ENCODE measurements at regions not wholly inside any gene's neighbourhood (a gene's known extent, or its start where the extent isn't known, plus 50 kb on each side); places are given as distances from the start of the nearest gene placed in this dataset.

GRCh38 chr15:59814409-59814808, 125.3 kb upstream of the BNIP2 start:
- Mint-ChIP-seq H3K9me3 (no peaks in the 10 kb centered on the region), H3K36me3 (ENCODE audit: insufficient read depth in 1 of 3, low read depth in 3 of 3) (no peaks in the 10 kb centered on the region), H3K4me3 (no peak overlapping the region), H3K4me1 (peaks cover 21 to 36% of the 10 kb centered on the region in 2 experiments), H3K27ac (no peak overlapping the region), H3K27me3 (ENCODE audit: low read depth) (no peaks in the 10 kb centered on the region; the same call in none of the 2 replicates)
- H3K9ac ChIP-seq (ENCODE audit: extremely low read depth, insufficient read length, low read length): no peak overlapping the region
- no peaks in the 10 kb centered on the region; the same call in 1 of the 2 replicates for H3K4me1 ChIP-seq (ENCODE audit: insufficient read depth, low read length)
- no peak overlapping the region for H3K56ac ChIP-seq (ENCODE audit: insufficient read length, low read depth, low read length)
- no peak overlapping the region for H4K5ac ChIP-seq (ENCODE audit: insufficient read length, low read depth, low read length)
- TF ChIP-seq, protein P1, sequence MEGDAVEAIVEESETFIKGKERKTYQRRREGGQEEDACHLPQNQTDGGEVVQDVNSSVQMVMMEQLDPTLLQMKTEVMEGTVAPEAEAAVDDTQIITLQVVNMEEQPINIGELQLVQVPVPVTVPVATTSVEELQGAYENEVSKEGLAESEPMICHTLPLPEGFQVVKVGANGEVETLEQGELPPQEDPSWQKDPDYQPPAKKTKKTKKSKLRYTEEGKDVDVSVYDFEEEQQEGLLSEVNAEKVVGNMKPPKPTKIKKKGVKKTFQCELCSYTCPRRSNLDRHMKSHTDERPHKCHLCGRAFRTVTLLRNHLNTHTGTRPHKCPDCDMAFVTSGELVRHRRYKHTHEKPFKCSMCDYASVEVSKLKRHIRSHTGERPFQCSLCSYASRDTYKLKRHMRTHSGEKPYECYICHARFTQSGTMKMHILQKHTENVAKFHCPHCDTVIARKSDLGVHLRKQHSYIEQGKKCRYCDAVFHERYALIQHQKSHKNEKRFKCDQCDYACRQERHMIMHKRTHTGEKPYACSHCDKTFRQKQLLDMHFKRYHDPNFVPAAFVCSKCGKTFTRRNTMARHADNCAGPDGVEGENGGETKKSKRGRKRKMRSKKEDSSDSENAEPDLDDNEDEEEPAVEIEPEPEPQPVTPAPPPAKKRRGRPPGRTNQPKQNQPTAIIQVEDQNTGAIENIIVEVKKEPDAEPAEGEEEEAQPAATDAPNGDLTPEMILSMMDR (conservative IDR thresholded peaks at IDR 0.05): no peak
- no peak overlapping the region for H4K8ac ChIP-seq (replicated peaks; ENCODE audit: insufficient read length, low read depth, low read length)
- no peak overlapping the region; the same call in 1 of the 2 replicates for H3K14ac ChIP-seq (ENCODE audit: insufficient read depth, low read length)
- no peaks in the 10 kb centered on the region for H4K20me1 ChIP-seq (ENCODE audit: control insufficient read depth, insufficient read depth, insufficient read length)
- H3K18ac ChIP-seq (ENCODE audit: insufficient read length, low read depth, low read length): no peak overlapping the region
- WGBS (ENCODE audit: extremely low coverage, insufficient read length, low lambda C conversion rate): no CpG with 5 or more reads among the region's 8 CpGs
- H2BK120ac ChIP-seq (ENCODE audit: low read depth, low read length, poor library complexity, severe bottlenecking): no peak overlapping the region
- no peaks in the 10 kb centered on the region for H3K27me3 ChIP-seq (ENCODE audit: insufficient read depth, low read length)
- H3K27ac ChIP-seq (ENCODE audit: insufficient read length, low read depth, low read length): no peak overlapping the region
- H2BK15ac ChIP-seq (ENCODE audit: low read depth, low read length): no peak overlapping the region
- no peak overlapping the region for H3K4me2 ChIP-seq (ENCODE audit: insufficient read depth, insufficient read length, low read length)
- H3K79me2 ChIP-seq (ENCODE audit: insufficient read depth, low read length): no peaks in the 10 kb centered on the region
- no peak overlapping the region for H2BK12ac ChIP-seq (ENCODE audit: insufficient read length, low read depth, low read length)
- H2AFZ ChIP-seq (ENCODE audit: low read length): no peak overlapping the region
- no peak overlapping the region for H3K4ac ChIP-seq (ENCODE audit: low read depth, low read length)
- DNase-seq: no peak
- no peaks in the 10 kb centered on the region for H3K79me1 ChIP-seq (ENCODE audit: insufficient read depth, low read depth, low read length, poor library complexity, severe bottlenecking)
- H3K23ac ChIP-seq (ENCODE audit: insufficient read length, low read depth, low read length): no peak overlapping the region
- H3K23me2 ChIP-seq (ENCODE audit: insufficient read length, low read depth, low read length, poor library complexity, severe bottlenecking): no peaks in the 10 kb centered on the region
- H3T11ph ChIP-seq (ENCODE audit: low read length): no peak overlapping the region
- H2BK5ac ChIP-seq (ENCODE audit: insufficient read length, low read length): no peak overlapping the region
- H3K9me3 ChIP-seq (ENCODE audit: control insufficient read depth, low read depth, low read length): no peaks in the 10 kb centered on the region
- no peak overlapping the region for H2AK5ac ChIP-seq (ENCODE audit: insufficient read length, low read length)
- no peak overlapping the region for H2BK20ac ChIP-seq (ENCODE audit: low read depth, low read length, poor library complexity, severe bottlenecking)
- H4K91ac ChIP-seq (ENCODE audit: insufficient read length, low read depth, low read length): no peak overlapping the region

All from H9 (cell line).